Glomerular visceral epithelial cell (primary cell): ENCODE measurements at regions not wholly inside any gene's neighbourhood (a gene's known extent, or its start where the extent isn't known, plus 50 kb on each side); places are given as distances from the start of the nearest gene placed in this dataset.
A peak's percentile ranks its signal among the peaks of the same experiment; 100 is the strongest.

Experiments used
- DNase-seq: peaks from one replicate; pipeline ENCODE4 v3.0.0-alpha.2; 2016; ENCODE audit errors: extremely low spot score

DNA sequence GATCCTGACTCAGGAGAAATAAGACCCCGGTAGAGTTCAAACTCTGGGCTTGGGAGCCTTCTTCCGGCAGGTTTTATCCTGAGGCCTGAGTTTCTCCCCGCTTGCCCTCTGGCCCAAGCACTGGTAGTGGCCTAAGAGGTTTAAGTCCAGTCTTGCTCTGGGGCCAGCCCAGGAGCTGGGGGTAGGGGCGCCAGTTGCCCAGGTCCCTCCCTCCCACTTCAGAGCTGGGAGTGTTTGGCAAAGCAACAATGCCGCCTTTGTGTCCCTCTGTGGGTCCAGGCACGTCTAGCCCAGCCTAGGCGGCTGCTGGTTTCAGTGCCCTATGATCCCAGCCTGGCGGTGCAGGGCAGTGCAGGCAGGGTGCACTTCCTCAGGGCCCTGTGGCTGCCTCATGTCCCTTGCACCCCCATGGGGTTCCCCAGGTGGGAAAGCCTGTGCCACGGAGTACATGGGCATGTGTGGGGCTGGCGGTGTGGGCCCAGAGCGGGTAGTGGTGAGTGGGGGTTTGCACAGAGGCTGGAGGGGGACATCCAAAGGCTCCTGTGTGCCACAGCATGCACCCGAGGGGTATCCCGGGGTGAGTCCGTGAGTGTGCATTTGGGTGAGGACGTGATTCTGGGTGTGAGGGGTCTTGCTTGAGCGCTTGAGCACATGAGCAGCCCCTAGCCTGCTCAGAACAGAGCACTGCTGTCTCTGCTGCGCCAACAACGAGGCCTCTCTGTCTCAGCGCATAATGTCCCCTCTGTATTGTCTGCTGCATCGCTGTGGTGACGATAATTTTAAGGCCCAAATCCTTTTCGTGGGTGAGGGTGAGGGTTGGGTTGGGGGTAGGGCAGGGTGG lies 61.7 kb upstream of the PSD2 start:
- DNase-seq: no peak

DNA sequence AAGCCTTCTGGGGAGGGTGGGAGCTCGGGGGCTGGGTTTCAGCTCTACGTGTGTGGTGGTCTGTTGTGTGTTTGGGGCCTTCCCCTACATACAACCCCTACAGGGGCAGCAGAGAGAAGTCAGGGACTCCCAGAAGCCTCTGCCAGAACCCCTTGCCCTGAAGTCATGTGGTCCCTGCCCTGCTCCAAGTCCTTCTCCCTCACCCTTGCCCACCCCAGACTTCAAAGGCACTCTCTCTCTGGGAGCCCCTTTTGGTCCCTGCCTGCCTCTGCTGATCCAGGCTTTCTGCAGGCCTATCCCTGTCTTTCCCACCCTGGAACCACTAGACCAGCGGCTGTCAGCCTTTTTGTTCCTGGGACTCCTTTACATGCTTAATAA lies 61.1 kb upstream of the PSD2 start:
- DNase-seq: no peak

DNA sequence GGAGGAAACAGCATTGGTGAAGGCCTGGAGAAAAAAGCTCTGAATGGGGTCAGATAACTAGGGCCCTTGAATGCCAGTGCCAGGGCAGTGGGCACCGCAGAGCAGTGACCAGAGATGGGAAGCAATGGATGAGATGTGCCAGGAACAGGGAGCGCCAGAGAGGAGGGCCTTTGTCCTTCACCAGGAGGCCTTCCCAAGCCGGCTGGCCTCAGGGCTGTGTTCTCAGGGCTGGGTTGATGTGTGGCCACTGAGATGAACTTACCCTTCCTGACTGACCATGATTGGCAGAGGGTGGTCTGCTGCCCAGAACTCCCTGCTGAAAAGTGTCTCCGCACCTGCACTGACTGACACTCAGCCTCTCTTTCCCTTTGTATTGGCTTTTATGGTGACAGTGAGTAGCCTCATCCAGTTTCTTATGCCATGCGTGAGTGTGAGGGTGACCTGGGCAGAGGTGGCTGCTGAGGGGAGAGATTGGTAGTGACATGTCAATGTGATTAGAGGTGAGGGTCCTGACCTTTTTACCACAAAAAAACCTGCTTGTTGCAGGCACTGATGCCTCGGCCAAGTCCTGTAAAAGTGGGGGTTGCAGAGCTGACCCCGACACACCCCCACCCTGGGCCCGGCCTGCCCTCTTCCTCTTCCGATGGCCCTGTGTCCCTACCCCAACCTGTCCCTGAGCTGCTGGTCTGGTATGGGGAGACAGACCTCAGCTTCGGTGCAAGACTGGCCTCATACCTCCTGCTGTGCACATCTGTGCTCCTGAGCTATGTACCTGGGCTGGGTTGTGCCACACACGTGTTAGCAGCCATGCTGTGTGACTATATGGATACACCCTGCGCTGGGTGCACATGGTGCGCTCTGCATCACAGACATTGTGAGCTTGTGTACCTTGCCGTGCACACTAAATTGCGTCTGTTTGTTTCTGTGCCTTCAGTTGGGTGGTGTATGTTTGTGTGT lies 57.1 kb upstream of the PSD2 start:
- no peak for DNase-seq

DNA sequence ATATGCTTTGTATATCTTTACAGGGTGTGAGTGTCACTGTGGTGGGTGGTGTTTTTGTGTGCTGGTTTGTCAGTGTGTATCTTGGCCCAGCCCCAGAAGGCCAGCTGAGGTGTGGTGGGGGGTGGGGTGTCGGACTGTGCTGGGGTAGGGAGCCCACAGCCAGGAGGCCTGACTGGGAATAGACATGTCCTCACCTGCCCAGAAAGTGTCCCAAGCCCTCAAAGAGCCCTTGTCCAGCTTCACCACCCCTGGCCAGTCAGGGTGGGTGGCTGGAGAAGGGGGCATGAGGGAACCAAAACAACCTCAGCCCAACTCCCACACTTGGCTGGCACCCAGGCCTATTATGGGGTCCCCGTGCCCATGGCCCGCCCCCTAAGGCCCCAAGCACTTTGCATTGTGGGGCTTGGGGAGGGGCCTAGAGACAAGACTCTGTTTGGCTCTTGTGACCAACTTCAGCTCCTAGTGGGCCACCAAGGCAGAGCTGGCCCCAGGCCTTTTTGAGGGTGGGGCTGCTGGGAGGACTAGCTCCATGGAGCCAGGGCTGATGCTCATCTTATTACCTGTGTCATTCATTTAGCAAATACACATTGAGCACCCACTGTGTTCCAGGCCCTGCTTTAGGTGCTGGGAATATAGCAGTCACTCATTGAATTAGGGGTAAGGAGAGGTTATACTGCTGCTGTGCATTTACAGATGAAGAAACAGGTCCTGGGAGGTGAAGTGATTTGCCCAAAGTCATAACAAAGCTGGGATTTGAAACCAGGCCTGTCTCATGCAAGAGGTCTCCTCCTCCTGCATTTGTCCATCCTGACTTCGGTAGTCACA lies 56.2 kb upstream of the PSD2 start:
- no peak for DNase-seq

DNA sequence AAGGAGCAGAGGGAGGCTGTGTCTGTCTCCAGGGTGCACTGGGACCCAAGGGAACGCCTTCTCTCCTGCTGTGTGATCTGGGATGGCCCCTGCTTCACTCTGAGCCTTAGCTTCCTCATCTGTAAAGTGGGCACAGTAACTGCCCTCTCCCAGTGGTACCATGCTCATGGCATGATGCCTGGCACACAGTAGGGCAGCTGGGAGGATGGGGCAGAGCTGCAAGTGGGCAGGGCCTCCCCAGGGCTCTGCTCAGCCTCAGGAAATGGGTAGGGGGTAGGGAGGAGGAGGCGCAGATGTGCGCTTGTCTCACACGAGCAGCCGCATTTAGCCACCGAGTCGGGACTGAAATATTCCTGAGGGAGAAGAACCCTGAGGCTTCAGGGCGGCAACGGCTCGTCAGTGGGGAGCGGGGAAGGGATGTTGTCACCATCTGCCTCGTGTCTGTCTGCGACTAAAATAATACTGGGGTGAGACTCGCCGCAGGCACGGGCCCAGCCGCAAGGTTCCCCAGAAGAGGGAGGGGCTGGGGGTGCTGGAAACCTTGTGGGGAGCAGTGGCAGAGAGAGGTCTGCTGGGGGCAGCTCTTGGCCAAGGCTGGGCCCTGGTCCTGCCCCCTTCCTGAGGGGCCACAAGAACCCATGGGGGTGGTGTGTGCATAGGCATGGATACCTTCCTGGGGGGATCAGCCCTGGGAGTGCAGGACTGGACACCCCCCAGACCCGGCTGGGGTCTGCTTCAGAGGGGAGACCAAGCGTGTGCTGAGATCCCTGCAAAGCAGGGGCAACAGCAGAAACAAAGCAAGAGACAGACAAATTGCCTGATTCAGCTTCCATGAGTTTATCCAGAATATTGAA lies 55.2 kb upstream of the PSD2 start:
- DNase-seq: no peak

DNA sequence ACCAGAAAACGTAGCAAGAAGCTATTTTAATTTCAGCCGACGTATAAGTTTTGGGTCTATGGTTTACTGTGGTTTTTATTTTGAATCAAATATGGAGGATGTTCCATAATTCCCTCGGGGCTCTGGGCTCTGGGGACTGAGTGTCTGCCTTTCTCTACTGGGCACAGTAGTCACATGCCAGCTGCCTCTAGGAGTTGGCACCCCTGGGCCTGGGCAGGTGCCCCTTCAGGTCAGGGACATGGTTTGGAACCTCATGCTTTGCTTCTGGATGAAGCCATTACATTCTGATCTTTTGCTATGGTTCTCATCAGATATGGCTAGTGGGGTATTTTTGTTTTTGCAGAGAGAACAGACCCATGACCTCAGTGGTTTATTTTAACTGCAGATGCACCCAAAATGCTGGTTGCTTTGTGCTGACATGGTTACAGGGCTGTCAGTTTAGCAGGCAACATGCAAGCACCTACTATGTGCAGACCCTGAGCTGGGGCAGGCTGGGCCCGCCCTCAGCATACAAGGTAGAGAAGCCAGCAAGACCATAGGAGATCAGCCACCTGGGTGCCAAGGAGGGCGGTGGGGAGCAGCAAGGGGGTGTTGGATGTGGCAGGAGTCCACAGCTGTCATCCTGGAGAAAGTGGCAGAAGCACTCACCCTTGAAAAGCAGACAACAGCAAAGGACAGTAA lies 54.5 kb upstream of the PSD2 start:
- no peak for DNase-seq

DNA sequence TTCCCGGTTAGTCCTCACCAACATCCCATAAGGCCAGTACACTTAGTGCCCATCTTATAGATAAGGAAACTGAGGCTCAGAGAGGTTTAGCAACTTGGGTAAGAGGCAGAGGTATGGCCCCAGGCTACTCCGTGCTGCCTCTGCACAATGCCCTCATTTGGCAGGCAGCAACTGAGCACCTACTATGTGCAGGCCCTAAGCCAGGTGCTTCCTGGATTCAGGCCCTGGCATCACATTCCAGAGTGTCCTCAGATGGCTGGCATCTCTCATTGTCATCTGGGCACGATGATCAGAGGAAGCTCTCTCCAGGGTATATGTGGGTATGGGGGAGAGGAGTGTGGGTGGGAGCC lies 53.8 kb upstream of the PSD2 start:
- DNase-seq: no peak

DNA sequence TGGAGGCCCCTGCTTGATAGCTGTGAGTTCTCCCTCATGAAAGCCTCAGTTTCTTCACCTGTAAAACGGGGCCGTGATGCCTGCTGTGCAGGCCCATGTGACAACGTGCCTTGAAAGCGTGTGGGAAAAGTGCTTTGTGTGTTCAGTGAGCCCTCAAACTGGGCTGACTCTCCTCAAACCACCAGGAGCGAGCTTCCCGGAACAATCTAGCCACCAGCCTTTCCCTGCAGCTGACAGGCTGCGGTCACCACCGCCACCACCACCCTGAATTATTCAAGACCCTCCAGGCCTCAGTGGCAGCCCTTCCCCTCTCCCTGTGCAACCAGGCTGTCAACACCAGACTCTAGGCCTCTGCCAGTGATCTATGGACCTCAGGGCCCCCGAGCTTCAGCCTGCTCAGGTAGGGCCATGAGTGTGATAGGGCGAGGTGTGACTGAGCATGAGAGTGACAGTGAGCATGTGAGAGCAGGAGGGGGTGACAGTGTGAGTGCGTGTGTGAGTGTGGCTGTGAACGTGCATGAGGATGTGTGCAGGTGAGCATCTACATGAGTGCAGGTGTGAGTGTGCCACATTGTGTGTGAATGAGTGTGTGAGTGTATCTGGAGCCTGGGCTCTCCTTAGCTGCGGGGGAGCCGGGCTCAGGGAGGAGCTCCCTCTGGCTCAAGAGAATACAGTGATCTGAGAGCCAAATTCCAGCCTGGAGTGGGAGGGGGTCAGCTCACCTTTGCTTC lies 53.3 kb upstream of the PSD2 start:
- DNase-seq: no peak

DNA sequence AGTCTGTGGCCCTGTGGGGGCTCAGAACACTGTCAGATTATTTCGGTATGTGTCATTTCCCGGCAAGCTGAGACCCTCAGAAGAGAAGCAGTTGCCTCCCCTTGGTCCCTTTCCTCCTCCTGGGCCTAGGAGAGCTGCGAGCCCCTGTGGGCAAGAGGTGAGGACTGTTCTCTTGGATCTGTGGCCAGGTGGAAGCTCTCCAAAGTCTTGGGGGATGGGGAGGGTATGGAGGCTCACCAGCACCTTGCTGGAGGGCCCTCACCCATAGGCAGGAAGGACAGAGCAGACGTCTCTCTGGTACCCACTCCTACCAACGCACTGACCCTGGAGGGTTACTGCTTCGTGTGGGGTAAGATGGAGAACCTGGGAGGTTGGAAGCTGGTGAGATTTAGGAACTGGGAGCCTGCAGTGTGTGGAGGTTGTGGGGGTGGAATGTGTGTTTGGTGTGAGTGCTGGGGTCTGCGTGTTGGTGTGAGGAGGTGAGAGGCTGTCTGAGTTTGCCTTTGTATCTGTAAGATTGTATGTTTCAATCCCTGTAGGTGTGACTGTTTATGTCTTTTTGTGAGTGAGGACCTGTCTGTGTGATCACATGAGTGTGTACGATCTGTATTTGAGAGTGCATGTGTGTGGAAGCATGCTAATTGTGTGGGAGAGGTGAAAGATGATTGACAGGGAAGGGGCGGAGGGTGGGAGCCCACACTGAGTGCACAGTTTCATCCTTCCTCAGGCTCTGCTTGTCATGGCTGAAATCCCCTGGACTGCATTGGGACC lies 52.4 kb upstream of the PSD2 start:
- DNase-seq: no peak

DNA sequence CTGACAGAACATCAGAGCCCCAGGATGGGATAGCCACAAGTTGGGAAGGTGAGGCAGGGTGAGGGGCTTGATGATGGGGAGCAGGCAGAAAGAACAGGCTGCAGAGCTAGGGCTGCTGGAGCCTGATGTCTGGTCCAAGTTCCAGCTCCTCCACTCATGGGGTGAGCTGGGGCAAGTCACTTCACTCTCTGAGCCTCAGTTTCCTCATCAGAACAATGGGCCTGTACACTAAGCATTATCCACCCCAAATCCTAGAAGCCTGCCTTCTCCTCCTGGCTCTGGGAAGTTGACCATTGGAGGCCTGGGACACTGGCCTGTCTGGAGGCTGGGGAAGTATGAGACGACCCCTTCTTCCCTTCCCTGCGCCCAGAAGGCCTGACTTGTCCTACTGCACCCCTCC lies 51.8 kb upstream of the PSD2 start:
- DNase-seq: no peak

DNA sequence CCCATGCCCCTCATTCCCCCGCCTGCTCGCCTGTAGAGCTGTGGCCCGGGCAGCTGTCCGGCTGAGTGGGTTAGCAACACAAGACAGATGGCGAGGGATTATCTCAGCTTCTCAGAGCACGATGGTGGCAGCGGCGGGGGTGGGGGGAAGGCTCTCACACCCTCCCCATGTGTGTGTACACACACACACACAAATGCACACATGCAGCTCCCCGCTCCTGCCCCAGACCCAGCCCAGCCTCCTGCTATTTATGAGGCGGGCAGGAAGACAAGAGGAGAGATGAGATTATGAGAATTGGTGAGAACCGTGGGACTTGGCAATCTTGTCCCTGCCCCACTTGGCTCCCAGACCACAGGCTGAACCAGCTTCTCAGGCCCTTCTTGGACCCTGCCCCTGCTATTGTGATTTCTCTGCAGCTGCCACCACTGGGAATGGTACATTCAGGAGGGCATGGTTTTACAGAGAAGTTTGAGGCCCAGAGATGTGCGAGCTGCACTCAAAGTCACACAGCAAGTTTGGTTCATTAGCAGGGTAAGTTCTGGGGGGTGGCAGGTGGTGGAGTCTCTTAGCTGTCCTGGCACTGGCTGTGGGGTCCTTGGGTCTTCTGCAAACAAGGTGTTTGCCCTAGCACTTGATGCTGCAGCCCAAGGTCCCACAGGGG lies 51.0 kb upstream of the PSD2 start:
- DNase-seq: no peak

DNA sequence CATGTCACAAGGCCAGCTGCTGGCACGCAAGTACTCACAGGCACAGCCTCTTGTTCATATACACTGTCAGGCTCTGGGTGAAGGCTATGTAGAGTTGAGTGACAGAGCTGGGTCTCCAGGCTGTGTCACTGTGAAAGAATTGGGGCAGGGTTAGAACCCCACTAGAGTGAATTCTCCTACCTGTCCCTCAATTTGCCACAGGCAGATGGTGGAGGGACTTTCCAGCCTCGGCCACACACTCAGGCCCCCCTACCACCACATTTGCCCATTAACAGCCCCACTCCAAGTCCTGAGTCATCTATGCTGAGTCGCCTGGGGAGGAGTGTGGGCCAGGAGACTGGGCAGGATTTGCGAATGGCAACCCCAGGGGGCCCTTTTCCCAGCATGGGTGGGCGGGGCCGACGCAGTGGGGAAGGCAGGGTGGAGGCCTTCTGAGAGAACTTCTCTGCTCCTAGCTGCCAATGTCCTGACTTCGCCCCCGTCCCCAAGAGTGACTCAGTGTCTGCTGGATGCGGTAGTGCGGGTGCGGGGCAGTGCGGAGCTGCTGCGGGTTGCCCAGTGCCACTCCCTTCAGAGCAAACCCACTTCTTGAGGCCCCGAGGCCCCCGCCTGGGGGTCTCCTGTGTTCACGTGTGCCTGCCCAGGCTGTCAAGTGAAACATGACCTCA lies 50.3 kb upstream of the PSD2 start:
- DNase-seq: peak; percentile 98

DNA sequence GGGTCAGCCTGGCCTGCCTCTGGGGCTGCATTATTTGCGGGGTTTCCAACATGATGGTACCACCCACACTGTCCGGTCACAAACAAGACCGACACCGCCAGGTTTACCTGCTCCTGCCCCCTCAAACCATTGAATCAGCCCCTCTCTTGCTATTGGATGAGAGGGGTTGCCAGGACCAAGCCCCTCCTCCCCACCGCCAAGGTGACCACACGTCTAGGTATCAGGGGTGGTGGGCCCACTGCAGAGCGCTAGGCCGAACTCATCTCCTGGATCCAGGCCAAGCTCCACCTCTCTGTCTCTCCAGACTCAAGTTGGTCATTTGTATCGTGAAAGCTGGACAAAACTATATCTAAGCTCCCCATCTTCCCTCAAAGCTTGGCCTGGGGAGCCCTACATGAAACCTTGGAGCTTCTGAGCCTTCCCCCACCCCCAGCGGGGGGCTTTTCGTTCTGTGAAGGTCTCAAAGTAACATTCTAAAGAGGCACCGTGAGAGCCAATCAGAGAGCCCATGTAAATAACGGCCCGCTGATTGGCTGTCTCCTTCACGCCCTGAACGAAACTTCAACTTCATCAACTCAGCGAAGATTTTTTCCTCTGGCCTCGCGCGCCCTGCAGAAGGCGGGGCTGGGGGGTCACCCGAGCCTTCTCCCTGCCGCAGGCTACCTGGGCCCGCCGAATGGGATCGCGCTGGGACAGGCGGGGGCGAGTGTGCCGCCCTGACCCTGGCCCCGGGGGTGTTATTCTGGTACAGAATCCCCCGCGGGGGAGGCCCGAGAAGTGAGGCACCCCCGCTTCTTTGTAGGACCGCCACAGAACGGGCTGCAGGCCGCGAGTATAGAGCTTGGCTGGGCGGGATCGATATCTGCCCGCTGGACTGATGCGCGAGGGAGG lies 49.6 kb upstream of the PSD2 start:
- peak; percentile 95 for DNase-seq
